Spleen (tissue), 11 donors: ENCODE measurements at regions not wholly inside any gene's neighbourhood (a gene's known extent, or its start where the extent isn't known, plus 50 kb on each side); places are given as distances from the start of the nearest gene placed in this dataset.

Experiments
- DNase-seq: peaks from one replicate; pipeline ENCODE4 v3.0.0-alpha.2; 2020
- H3K27ac ChIP-seq, 8 donors: fragments of 200-600 bp; sonication (generic) in 7 of 8; 1 replicate in 4 of 8; 2 replicates in 4 of 8; pipeline versions ENCODE4 v1.5.0 to v1.8.0; 2016 to 2021; ENCODE audit warnings: inconsistent platforms in 4 of 8, mild to moderate bottlenecking in 4 of 8, moderate library complexity in 1 of 8
- H3K27me3 ChIP-seq, 7 donors: fragments of 200-600 bp; sonication (generic) in 6 of 7; replicated peaks in 1 of 7; 1 replicate in 4 of 7; 2 replicates in 3 of 7; pipeline versions ENCODE4 v1.5.0 to v1.8.0; 2016 to 2021; ENCODE audit warnings: inconsistent platforms in 3 of 7, mild to moderate bottlenecking in 1 of 7
- H3K36me3 ChIP-seq, 6 donors: fragments of 200-600 bp; sonication (generic) in 5 of 6; 1 replicate in 4 of 6; 2 replicates in 2 of 6; pipeline versions ENCODE4 v1.5.0 to v1.8.0; 2016 to 2021; ENCODE audit warnings: inconsistent platforms in 2 of 6
- H3K4me1 ChIP-seq, 6 donors: fragments of 200-600 bp; sonication (generic) in 5 of 6; 1 replicate in 3 of 6; 2 replicates in 3 of 6; pipeline versions ENCODE4 v1.5.0 to v1.8.0; 2016 to 2021; ENCODE audit warnings: inconsistent platforms in 3 of 6
- H3K4me3 ChIP-seq, 8 donors: fragments of 200-600 bp; sonication (generic) in 7 of 8; 1 replicate in 4 of 8; 2 replicates in 4 of 8; pipeline versions ENCODE4 v1.5.0 to v1.8.0; 2016 to 2021; ENCODE audit warnings: inconsistent platforms in 4 of 8, mild to moderate bottlenecking in 4 of 8, moderate library complexity in 2 of 8
- H3K9me3 ChIP-seq, 8 donors: fragments of 200-600 bp; sonication (generic) in 7 of 8; 1 replicate in 4 of 8; 2 replicates in 4 of 8; pipeline versions ENCODE4 v1.5.0 to v1.8.0; 2016 to 2021; ENCODE audit warnings: inconsistent platforms in 4 of 8
- CTCF ChIP-seq, 11 experiments: fragments of 200-600 bp in 7 of 11; fragments of 450-650 bp in 4 of 11; sonication (generic) in 4 of 11; IDR thresholded peaks in 8 of 11; conservative IDR thresholded peaks in 3 of 11; 1 replicate in 7 of 11; 2 replicates in 4 of 11; pipeline versions ENCODE4 v1.4.0 to v1.8.0; 2016 to 2021; ENCODE audit warnings: antibody characterized with exemption in 11 of 11, inconsistent platforms in 4 of 11, mild to moderate bottlenecking in 1 of 11
- POLR2A ChIP-seq, 3 donors: fragments of 450-650 bp; IDR thresholded peaks; one replicate each; pipeline ENCODE4 v1.5.1; 2017; ENCODE audit warnings: antibody characterized with exemption in 3 of 3, mild to moderate bottlenecking in 1 of 3
- POLR2AphosphoS5 ChIP-seq, 3 donors: sonication (generic); formaldehyde crosslinking; IDR thresholded peaks; one replicate each; pipeline ENCODE4 v1.5.1; 2017; ENCODE audit warnings: antibody characterized with exemption in 3 of 3
- WGBS, 5 donors: extraction: QIAGEN DNeasy Blood & Tissue Kit in 3 of 5; methylation state at CpG; one replicate each; pipeline versions ENCODE4 v1.1.5 to v1.1.7; 2013 to 2018; 5-methylcytosine and 5-hydroxymethylcytosine counted together
- intact Hi-C: fragments of 100-400 bp; cut with DNase I; formaldehyde crosslinking; loops from one replicate; pipeline ENCODE4 v1.15.0; 2023; ENCODE audit warnings: low total_unique reads
- donor health status: healthy with polysubstance abuse.
- donor health status: DM: no; HTN: no; CAD: no; lungs with moderate emphysema.
- donor health status: DM: no; HTN: no; CAD: no.
- donor health status: Bipolar disorder and iron deficiency.
- donor health status: healthy.
- donor health status: DM: no; HTN: no; CAD: no.
- donor health status: DM: yes; HTN: yes; CAD: no.

- H3K4me3 ChIP-seq: no peak overlapping the region
- intact Hi-C loops: no loop called here
- no peak for DNase-seq
- peaks cover 0 to 14% (median 0%) of the 10 kb centered on the region in 7 donors for H3K27me3 ChIP-seq
- TF ChIP-seq CTCF (IDR thresholded peaks at IDR 0.05 in 8 of 11, conservative IDR thresholded peaks at IDR 0.05 in 3 of 11): no peak
- no peak for TF ChIP-seq POLR2A (IDR thresholded peaks at IDR 0.05)
- no peak for TF ChIP-seq POLR2AphosphoS5 (IDR thresholded peaks at IDR 0.05)
- H3K36me3 ChIP-seq: no peaks in the 10 kb centered on the region
- WGBS, 5 donors: 67 to 85% (median 77%) methylated on average over 8 of the region's 8 CpGs
- H3K27ac ChIP-seq: no peak overlapping the region
- no peaks in the 10 kb centered on the region for H3K4me1 ChIP-seq
- H3K9me3 ChIP-seq: peaks cover 0 to 3% (median 0%) of the 10 kb centered on the region in 8 donors
These were observed 142.4 kb upstream of the ZNF236 start for GRCh38 chr18:76679945-76680344.

GRCh38 chr18:76679259-76679658 is 143.1 kb upstream of the ZNF236 start:
- Histone ChIP-seq H3K36me3 (no peaks in the 10 kb centered on the region), H3K27ac (no peak overlapping the region), H3K4me1 (no peaks in the 10 kb centered on the region), H3K4me3 (no peak overlapping the region), H3K27me3 (peaks cover 0 to 12% (median 0%) of the 10 kb centered on the region in 7 donors), H3K9me3 (peaks cover 0 to 3% (median 0%) of the 10 kb centered on the region in 8 donors)
- WGBS, 5 donors: 81 to 90% (median 85%) methylated on average over 6 to 7 of the region's 7 CpGs
- DNase-seq: no peak
- TF ChIP-seq CTCF (IDR thresholded peaks at IDR 0.05 in 8 of 11, conservative IDR thresholded peaks at IDR 0.05 in 3 of 11) (no peak), POLR2A (IDR thresholded peaks at IDR 0.05) (no peak), POLR2AphosphoS5 (IDR thresholded peaks at IDR 0.05) (no peak)
- intact Hi-C loops: no loop called here

GRCh38 chr18:76678248-76678647 is 144.1 kb upstream of the ZNF236 start:
- Histone ChIP-seq H3K27me3 (peaks cover 0 to 8% (median 0%) of the 10 kb centered on the region in 7 donors), H3K27ac (no peak overlapping the region), H3K36me3 (no peaks in the 10 kb centered on the region), H3K4me3 (no peak overlapping the region), H3K9me3 (peaks cover 0 to 3% (median 0%) of the 10 kb centered on the region in 8 donors), H3K4me1 (no peaks in the 10 kb centered on the region)
- intact Hi-C loops: no loop called here
- TF ChIP-seq POLR2A (IDR thresholded peaks at IDR 0.05) (no peak), CTCF (IDR thresholded peaks at IDR 0.05 in 8 of 11, conservative IDR thresholded peaks at IDR 0.05 in 3 of 11) (no peak)
- DNase-seq: no peak
- WGBS, 5 donors: 77 to 86% (median 79%) methylated on average over 8 of the region's 8 CpGs

- peaks cover 0 to 3% (median 0%) of the 10 kb centered on the region in 8 donors for H3K9me3 ChIP-seq
- intact Hi-C loops: no loop called here
- no peak overlapping the region for H3K27ac ChIP-seq
- TF ChIP-seq POLR2A (IDR thresholded peaks at IDR 0.05) (no peak), POLR2AphosphoS5 (IDR thresholded peaks at IDR 0.05) (no peak), CTCF (IDR thresholded peaks at IDR 0.05 in 8 of 11, conservative IDR thresholded peaks at IDR 0.05 in 3 of 11) (no peak)
- WGBS, 5 donors: 64 to 71% (median 66%) methylated on average over 3 to 6 of the region's 6 CpGs
- H3K4me1 ChIP-seq: no peaks in the 10 kb centered on the region
- DNase-seq: no peak
- H3K4me3 ChIP-seq: no peak overlapping the region
- no peaks in the 10 kb centered on the region for H3K36me3 ChIP-seq
- peaks cover 0 to 4% (median 0%) of the 10 kb centered on the region in 7 donors for H3K27me3 ChIP-seq
These were observed 147.8 kb upstream of the ZNF236 start for GRCh38 chr18:76674596-76674995.
